HepG2 (cell line): ENCODE measurements at regions not wholly inside any gene's neighbourhood (a gene's known extent, or its start where the extent isn't known, plus 50 kb on each side); places are given as distances from the start of the nearest gene placed in this dataset.

Source experiments
- ELF4 ChIP-seq: sonication (generic); formaldehyde crosslinking; IDR thresholded peaks from 2 replicates; pipeline ENCODE4 v1.5.0; 2020; ENCODE audit warnings: missing genetic modification reagents, mild to moderate bottlenecking, moderate library complexity, borderline replicate concordance
- FIP1L1 ChIP-seq: fragments of 200-400 bp; formaldehyde crosslinking; IDR thresholded peaks from 2 replicates; pipeline ENCODE4 v1.6.1; 2018; ENCODE audit warnings: low read depth, mild to moderate bottlenecking, low read length, moderate library complexity, borderline replicate concordance; ENCODE audit not compliant: insufficient read depth
- GABPA ChIP-seq, 2 experiments: IDR thresholded peaks; 2 replicates each; pipeline ENCODE4 v1.6.1; 2011 to 2016; ENCODE audit warnings: low read depth in 2 of 2, low read length in 1 of 2, missing biosample characterization in 1 of 2, missing genetic modification characterization in 1 of 2
- GZF1 ChIP-seq: sonication (generic); formaldehyde crosslinking; IDR thresholded peaks from 2 replicates; pipeline ENCODE4 v1.5.1; 2020; ENCODE audit warnings: mild to moderate bottlenecking, missing genetic modification reagents
- RFXANK ChIP-seq: IDR thresholded peaks from 2 replicates; pipeline ENCODE4 v1.6.1; 2016
- SMC3 ChIP-seq: IDR thresholded peaks from 2 replicates; pipeline ENCODE4 v1.6.1; 2011; ENCODE audit warnings: low read length, improper control_type of control experiment
- ZBED4 ChIP-seq: sonication (generic); formaldehyde crosslinking; IDR thresholded peaks from 2 replicates; pipeline ENCODE4 v1.4.0; 2020; ENCODE audit warnings: missing genetic modification reagents, borderline replicate concordance
- ZNF20 ChIP-seq: sonication (generic); formaldehyde crosslinking; IDR thresholded peaks from 2 replicates; pipeline ENCODE4 v1.4.0; 2020; ENCODE audit warnings: mild to moderate bottlenecking, moderate library complexity, missing genetic modification reagents
- ZNF263 ChIP-seq: sonication (generic); formaldehyde crosslinking; IDR thresholded peaks from 2 replicates; pipeline ENCODE4 v1.4.0; 2020; ENCODE audit warnings: missing genetic modification reagents
- ZNF407 ChIP-seq: sonication (generic); formaldehyde crosslinking; IDR thresholded peaks from one replicate; pipeline ENCODE4 v1.5.1; 2020; ENCODE audit warnings: mild to moderate bottlenecking, missing genetic modification reagents; ENCODE audit errors: not compliant biosample characterization

DNA sequence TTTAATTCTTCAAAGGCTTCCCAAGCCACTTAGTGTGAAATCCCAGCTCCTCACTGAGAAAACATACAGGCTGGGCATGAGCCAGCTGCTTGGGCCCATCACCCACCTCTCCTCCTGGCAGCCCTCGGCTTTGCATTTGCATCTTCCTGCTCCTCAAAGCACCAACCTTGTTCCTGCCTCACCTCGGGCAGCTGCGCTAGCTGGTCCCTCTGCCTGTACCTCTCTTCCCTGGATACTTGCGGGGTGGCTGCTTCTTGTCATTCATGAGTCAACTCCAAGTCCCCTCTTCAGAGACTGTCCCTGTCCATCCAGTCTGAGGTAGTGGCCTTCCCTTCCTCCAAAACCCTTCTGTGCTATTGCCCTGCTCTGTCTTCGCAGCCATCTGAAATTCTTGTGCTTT is 116.1 kb upstream of the CXCL14 start (continued):
- no peak for TF ChIP-seq GABPA (IDR thresholded peaks at IDR 0.05; ENCODE audit: low read depth, low read length)
- TF ChIP-seq GABPA (CRISPR knock-in tag; IDR thresholded peaks at IDR 0.05; ENCODE audit: low read depth) = no peak
- no peak for TF ChIP-seq ZBED4 (CRISPR knock-in tag)
- no peak for TF ChIP-seq GZF1 (CRISPR knock-in tag)
- TF ChIP-seq RFXANK (CRISPR knock-in tag) = no peak
- no peak for TF ChIP-seq ZNF263
- no peak for TF ChIP-seq ZNF20 (CRISPR knock-in tag)
- no peak for TF ChIP-seq FIP1L1
- TF ChIP-seq ELF4 (CRISPR knock-in tag) = no peak
- no peak for TF ChIP-seq SMC3
- TF ChIP-seq ZNF407 (CRISPR knock-in tag) = no peak
- TF ChIP-seq, all 625 proteins: peak for 0
